ENCODE measurements at regions not wholly inside any gene's neighbourhood (a gene's known extent, or its start where the extent isn't known, plus 50 kb on each side); places are given as distances from the start of the nearest gene placed in this dataset.
"Not testable (repeated sequence)": the region's sequence is repeated elsewhere in the genome, so short reads cannot be mapped to it uniquely, and the experiment has no call there.

DNA sequence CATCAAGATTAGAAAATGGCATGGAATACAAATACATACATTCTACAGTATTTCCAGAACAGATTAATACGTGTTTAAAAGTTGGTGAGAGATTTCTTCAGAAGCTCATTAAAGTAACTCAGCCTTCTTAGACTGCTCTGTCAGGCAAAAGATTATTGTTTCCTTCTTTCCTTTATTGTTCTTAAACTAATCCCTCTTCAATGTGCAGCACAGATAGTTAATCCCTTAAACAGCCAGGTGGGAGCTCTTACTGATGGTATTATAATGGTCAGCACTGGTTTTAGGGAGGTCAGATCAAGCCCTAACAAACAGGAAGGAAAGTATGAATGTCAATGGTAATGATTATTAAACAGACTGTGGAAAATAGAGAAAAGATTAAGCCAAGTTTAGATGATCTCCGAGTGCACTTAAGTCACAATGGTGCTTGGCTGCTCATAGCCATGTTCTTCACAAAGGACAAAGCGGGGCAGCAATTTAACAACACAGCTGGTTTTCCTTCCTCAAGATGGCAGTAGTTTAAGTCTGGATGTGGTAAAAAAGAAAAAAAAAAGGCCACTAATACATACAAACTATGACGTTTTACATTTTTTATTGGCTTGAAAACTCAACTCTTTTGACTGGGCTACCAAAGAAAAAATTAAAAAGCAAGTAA is 992.6 kb downstream of the PCDH9 start:
- no peak for DNase-seq

DNA sequence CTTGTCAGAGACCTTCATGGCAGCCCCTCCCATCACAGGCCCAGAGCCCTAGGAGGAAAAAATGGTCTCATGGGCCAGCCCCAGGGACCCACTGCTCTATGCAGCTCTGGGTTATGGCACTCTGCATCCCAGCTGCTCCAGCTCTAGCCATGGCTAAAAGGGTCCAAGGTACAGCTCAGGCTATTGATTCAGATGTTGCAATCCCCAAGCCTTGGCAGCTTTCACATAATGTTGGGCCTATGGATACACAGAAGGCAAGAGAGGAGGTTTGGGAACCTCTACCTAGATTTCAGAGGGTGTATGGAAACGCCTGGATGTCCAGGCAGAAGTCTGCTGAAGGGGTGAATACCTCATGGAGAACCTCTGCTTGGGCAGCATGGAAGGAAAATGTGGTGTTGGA is 996.0 kb downstream of the PCDH9 start:
- DNase-seq: no peak

DNA sequence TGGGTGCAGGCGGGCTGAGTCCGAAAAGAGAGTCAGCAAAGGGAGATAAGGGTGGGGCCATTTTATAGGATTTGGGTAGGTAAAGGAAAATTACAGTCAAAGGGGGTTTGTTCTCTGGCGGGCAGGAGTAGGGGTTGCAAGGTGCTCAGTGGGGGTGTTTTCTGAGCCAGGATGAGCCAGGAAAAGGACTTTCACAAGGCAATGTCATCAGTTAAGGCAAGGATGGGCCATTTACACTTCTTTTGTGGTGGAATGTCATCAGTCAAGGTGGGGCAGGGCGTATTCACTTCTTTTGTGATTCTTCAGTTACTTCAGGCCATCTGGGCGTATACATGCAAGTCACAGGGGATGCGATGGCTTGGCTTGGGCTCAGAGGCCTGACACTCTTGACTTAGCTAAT is 998.2 kb downstream of the PCDH9 start:
- DNase-seq: not testable (repeated sequence)

DNA sequence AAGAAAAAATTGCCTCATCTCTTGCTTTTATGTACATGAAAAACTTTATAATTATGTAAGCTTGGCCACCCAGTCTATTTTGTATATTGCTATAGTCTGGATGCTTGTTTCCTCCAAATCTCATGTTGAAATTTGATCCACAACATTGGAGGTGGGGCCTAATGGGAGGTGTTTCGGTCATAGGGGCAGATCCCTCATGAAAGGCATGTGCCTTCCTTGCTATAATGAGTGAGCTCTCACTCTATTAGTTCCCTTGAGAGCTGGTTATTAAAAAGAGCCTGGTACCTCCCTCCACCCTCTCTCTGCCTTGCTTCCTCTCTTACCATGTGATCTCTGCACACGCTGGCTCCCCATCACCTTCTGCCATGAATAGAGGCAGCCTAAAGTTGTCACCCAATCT is 1005.1 kb downstream of the PCDH9 start:
- DNase-seq: no peak

DNA sequence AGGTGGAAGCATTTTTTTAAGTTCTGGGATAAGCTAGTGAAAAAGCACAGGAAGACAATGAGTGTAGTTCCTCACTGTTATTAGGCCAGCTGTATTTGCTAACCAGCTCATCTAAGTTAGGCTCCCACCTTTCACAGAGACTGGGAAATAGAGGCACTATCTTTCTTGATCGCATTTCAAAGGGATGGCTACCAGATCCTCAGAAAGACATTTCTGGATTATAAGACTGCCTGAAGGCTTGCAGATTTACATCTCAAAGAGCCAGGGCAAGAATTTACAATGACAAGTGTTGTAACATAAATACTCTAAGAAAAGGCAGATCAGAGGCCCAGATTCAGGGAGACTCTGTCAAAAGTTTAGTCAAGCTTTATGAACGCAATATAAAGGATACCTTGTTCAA is 1005.5 kb downstream of the PCDH9 start:
- DNase-seq: no peak

DNA sequence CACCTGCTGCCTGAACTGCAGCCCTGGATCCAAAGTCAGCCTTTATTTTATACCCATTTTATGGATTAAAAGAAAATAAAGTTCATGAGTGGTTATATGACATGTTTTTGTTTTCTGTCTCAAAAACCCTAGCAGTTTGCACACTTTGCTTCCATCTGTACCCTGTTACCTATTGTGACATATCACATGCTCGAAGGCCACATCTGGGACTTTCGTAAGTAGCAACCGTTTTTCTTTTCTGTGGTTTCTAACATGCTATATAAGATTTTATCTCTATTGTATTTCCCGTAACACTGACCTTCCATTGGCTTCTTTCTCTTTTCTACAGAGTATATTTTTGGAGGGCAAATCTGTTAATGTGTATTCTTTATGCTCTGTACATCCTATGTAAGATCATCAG is 1007.2 kb downstream of the PCDH9 start:
- DNase-seq: no peak

DNA sequence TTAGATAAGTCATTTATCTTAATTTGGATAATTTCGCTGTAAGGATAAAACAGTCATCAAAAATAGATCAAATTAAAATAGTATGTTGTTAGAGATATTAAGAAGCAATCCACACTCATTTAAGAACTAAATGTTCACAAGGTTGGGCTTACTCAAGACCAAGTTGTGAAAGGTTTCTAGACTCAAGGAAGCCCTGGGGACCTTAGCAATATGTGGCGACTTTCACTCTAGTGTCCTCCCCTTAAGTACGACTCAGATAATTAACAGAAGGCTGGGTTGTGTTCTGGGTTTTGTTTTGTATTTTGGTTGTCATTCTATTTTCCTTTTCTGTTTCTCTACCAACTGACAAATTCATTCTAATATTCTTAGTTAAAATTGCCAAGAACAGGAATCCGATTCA is 1008.0 kb downstream of the PCDH9 start:
- no peak for DNase-seq

DNA sequence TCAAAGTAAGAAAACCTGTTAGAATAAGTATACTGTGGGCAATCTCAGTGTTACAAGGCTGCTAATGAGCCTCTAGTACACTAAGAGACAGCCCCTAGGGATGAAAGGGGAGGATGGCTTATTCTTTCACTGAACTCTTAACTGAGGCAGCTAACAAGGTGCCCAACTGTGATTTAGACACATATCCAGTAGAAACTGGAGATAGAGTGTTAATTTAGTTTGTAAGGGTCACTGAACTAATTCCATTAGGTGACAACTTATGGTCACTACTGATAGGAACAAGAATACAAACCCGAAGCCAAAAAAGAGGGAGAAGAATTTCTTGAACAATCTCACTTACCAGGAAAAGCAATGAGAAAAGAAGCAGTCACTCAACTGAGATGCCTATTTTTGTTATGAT is 1010.6 kb downstream of the PCDH9 start:
- no peak for DNase-seq

DNA sequence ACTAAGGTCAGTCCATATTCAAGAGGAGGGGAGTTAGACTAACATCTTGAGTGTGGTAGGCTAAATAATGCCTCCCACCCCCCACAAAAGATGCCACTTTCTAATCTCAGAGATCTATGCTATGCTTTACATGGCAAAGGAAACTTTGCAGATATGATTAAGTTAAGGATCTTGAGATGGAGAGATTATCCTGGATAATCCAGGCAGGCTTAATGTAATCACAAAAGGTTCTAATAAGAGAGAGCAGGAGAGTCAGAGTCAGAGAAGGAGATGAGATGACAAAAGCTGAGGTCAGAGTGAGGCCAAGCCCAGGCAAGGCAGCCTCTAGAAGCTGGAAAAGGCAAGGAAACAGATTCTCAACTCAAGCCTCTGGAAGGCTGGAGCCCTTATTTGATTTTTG is 1011.6 kb downstream of the PCDH9 start:
- DNase-seq: no peak

DNA sequence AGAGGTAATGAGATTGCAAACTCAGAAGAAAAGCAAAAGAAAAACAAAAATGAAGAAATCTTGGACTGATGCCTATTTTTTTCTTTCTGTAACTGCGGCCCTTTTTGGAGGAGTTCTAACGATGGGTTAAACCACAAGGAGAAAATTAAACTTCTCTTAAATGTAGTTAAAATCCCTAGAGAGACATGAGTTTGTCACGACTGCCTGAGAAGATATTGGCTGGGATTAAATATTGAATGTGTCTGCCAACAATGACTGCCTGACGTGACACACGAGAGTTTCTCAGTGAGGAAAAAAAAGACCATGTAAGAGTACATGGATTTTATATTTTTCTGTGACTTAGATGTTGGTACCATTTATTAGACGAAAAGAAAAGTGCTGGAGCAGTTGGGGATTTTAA is 1013.4 kb downstream of the PCDH9 start:
- DNase-seq: no peak

DNA sequence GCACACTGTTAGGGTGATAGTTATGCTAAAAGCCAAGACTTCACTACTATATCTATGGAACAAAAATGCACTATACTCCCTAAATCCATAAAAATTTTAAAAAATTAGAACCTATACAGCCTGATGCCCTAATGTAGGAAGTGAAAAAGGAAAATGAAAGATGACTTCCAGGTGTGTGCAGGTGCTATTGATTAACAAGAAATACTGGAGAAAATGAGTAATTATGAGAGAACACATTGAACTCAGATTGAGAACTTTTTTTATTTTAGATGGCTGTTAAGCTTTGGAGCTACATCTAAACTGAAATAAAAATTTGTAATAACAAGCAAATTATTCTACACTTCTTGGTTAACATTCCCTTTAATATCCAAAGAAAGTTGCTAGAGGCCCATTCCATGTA is 1015.7 kb downstream of the PCDH9 start:
- DNase-seq: no peak

DNA sequence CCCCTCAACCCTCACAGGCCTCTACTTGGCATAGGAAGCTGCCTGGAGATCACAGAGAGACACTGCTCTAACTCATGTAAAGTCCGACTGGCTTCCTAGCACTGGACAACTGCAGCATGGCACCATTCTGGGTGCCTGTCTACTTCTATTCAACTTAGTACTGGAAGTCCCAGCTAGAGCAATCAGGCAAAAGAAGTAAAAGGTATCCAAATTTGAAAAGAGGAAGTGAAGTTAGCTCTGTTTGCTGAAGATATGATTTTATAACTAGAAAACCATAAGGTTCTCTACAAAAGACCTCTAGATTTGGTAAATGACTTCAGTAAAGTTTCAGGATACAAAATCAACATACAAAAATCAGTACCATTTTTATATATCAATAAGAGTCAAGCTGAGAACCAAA is 1017.6 kb downstream of the PCDH9 start:
- no peak for DNase-seq

DNA sequence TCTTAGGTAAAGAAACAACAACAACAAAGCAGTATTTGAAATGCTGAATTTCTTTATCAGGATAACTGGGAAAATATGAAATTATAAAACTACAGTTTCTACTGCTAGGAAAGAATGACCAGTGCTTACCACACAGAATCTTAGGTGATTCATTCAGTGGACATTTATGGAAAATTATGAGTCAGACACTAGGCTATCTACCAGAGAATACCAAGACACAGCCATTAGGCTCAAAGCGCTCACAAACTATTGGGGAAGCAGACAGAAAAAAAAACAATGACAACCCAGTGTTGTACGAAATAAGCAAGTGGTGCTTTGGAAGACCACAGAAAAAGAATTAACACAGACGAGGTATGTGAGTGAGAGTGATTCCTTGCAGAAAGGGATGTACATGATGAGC is 1019.5 kb downstream of the PCDH9 start:
- DNase-seq: no peak

DNA sequence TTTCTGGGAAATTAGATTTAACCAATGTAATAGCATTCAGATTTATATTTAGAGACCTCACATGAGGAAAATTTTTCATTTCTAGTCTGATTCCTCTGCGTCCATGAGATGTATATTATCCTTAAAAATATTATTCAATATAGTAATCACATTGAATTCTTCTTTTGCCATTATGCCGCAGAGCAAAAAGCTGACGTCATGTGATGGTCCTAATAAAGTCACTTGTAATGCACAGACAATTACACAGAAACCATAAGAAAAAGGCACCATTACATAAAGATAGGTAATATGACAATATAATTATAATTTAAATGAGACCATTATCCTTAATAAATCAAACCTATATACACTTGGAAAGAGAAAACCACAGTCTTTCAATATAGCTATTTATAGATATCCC is 1021.5 kb downstream of the PCDH9 start:
- no peak for DNase-seq

DNA sequence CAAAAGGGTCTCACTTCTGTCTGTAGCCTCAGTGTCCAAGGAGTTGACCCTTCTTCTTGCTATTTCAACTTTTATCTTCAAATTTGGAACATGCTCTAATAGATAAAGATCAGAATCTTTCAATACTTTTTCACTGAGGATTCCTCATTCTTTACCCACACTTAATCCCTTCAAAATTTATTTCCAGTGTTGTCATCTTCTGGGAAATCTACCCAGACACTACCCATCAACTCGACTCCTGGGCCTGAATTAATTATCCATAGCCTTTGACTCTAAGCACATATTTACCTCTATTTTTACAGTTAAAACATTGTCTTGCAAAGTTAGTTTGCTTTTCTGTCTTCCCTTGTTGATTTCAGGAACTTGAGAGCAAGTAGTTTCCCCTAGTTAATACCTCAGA is 1022.5 kb downstream of the PCDH9 start:
- no peak for DNase-seq

DNA sequence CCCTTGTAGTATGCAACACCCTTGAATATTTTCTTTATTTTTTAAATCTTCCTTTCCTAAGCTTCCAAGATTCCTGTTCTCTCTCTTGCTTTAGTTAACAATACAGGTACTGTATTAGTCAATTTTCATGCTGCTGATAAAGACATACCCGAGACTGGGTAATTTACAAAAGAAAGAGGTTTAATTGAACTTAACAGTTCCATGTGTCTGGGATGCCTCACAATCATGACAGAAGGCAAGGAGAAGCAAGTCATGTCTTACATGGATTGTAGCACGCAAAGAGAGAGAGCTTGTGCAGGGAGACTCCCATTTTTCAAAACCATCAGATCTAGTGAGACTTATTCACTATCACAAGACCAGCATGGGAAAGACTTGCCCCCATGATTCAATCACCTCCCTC is 1024.3 kb downstream of the PCDH9 start:
- no peak for DNase-seq

DNA sequence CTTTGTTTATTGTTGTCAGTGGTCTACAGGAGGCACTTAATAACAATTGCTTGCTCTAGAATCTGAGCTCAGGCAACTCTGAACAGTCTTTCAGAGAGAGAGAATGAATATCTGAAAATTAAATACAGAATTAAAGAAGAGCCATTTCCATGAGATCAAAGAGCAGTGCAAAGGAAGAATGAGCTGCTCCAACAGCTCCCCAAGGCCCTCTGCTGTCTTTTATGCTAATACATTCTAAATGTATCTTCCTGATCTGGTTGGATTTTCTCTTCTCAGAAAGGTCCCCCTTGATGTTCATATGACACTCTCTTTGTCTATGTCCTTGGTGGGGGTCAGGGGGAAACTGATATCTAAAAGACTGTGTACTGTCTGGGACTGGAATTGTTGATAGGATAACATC is 1029.6 kb downstream of the PCDH9 start:
- DNase-seq: no peak

DNA sequence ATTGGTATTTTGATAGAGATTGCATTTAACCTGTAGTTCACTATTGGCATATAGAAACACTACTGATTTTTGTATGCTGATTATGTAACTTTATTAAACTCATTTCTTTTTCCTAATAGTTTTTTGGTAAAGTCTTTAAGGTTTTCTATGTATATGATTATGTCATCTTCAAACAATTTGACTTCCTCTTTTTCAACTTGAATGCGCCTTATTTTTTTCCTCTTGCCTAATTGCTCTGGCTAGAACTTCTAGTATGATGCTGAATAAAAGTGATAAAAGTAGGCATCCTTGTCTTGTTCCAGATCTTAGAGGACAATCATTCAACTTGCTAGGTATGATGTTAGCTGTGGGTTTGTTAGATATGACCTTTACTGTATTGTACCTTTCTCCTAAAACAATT is 1034.9 kb downstream of the PCDH9 start:
- no peak for DNase-seq

DNA sequence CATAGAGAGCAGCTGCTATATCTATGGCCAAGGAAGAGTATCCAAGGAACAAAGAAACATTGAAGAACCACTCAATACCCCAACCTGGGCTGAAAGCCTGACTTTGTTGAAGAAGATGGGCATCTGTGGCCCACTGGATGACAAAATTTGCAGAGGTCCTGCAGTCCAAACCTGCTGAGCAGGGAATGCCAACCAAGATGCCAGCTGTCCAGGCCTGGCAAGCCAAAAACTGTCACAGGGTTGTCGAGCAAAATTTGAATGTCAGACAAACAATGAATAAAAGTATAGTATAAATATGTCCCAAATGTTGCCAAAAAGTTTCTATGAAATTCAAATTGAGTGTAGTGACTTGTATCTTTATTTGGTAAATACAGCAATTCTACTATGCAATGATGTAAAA is 1040.2 kb downstream of the PCDH9 start:
- no peak for DNase-seq

DNA sequence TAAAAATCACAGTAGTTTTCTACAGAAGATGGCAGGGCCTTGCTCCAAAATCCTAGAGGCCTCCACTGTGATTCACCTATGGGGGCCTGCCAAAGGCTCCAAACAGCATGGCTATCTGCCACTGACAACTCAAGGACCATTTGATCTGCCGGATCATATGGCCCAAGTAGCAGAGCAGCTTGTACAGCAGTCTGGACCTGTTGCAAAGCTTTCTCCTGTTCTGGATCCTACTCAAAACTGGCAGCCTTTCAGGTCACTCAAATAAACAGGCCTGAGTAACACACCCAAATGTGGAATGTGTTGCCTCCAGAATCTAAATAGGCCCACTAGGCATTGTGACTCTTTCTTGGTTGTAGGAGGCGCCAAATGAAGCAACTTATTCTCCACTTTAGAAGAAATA is 1049.3 kb downstream of the PCDH9 start:
- no peak for DNase-seq

DNA sequence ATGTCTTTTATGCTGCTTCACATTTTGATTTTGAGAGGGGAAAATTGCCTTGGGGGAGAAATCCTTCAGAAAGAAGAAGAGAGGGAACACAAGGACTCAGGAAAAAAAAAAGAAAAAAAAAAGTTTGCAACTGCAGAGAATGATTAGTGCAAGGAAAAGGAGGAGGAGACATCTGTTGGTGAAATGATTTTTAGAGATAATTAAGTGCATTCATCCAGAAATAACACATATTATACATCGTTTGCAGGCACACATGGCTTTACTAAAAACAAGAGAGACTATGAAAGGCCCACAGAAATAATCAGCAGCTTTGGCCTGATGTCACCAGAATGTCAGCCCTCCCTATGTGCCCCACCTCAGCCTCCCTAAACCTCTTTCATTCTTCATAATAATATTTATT is 1058.2 kb downstream of the PCDH9 start:
- no peak for DNase-seq

DNA sequence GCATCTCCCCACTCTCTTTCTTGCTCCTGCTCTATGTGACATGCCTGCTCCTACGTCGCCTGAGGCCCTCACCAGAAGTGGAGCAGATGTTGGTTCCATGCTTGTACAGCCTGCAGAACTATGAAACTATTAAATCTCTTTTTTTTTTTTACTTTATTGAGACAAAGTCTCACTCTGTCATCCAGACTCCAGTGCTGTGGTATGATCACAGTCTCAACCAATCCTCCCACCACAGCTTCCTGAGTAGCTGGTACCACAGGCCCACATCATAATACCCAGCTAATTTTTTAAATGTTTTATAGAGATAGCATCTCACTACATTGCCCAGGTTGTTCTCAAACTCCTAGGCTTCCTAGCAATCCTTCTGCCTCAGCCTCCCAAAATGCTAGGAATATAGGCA is 1067.7 kb downstream of the PCDH9 start:
- no peak for DNase-seq

DNA sequence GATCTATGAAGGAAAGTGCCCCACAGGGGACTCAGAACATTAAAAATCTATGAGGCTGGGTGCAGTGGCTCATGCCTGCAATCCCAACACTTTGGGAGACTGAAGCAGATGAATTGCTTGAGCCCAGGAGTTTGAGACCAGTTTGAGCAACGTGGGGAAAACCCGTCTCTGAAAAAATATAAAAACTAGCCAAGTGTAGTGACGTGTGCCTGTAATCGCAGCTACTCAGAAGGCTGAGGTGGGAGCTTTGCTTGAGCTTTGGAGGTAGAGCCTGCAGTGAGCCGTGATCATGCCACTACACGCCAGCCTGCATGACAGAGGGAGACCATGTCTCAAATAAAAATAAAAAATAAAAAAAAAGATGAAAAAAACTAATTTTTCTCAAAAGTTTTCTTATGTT is 1070.6 kb downstream of the PCDH9 start:
- DNase-seq: no peak

DNA sequence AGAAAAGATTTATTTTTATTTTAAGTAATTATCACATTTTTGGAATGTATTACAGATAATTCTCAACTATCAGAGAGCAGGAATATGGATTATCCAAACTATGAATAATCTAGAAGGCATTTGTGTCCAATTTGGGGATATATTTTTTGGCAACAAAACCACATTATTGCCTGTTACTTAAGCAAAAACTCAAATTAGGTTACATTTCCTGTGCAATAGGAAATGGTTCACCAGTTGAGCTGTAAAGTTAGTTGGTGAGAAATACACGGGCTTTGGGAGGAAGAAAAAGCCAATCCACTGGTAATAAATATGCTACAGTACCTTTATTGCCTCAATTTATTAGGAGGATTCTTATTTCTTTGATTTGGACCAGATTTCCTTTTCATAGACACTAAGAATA is 1075.2 kb downstream of the PCDH9 start:
- no peak for DNase-seq

DNA sequence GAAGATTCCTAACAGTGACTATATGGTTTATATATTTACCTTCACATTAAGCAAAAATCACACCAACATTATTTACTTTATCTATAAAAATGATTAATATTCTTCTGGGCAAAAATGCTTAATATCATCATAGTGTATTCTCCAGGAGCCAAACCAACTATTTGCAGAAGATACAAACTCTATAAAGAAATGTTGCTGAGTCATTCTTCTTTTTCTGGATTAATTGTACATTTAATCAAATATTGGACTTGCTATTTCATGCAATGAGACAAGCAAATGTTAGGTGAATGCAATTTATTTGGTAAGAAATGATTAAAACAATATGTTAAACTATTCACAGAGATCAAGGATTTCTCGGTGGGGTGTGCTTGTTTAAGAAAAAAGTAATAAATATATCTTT is 1075.8 kb downstream of the PCDH9 start:
- DNase-seq: no peak

DNA sequence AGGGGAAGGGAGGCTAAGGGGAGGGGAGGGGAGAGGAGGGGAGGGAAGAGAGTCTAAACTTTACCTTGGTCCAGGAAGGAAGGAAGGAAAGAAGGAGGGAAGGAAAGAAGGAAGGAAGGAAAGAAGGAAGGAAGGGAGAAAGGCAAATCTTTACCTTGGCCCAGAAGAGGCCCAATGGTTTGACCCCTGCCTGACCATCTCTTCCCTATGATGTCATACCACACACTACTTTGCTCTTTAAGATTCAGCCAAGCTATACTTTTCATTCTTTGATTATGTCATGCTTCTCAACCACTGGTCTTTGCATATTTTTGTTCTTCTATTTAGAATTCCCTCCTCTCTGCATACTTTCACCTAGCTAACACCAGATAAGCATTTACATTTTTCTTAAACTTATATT is 1077.5 kb downstream of the PCDH9 start:
- DNase-seq: no peak

Measured in NCI-H2081 (cell line).